Astrocyte (in vitro differentiated cells and primary cell): ENCODE measurements at regions not wholly inside any gene's neighbourhood (a gene's known extent, or its start where the extent isn't known, plus 50 kb on each side); places are given as distances from the start of the nearest gene placed in this dataset.

Source experiments
- DNase-seq: peaks from one replicate; pipeline ENCODE4 v3.0.0-alpha.2; 2010; ENCODE audit warnings: low read depth
- FAIRE-seq: peaks from 2 replicates; lab custom pipeline; 2011; peaks lifted over from hg19 to GRCh38; lab: Jason Lieb, UNC
- H2AFZ ChIP-seq: 2 replicates; pipeline ENCODE4 v1.6.0; 2012; ENCODE audit warnings: low read depth, low read length, inconsistent platforms
- H3K27ac ChIP-seq: 2 replicates; pipeline ENCODE4 v1.5.1; 2011; ENCODE audit warnings: low read depth, low read length, inconsistent platforms
- H3K27me3 ChIP-seq: 2 replicates; pipeline ENCODE4 v1.6.0; 2011; ENCODE audit warnings: low read length, inconsistent platforms; ENCODE audit not compliant: insufficient read depth
- H3K36me3 ChIP-seq: 2 replicates; pipeline ENCODE4 v1.5.1; 2011; ENCODE audit warnings: low read length, inconsistent platforms; ENCODE audit not compliant: insufficient read depth
- H3K4me1 ChIP-seq: 2 replicates; pipeline ENCODE4 v1.5.1; 2011; ENCODE audit warnings: low read length, inconsistent platforms; ENCODE audit not compliant: insufficient read depth
- H3K4me2 ChIP-seq: 2 replicates; pipeline ENCODE4 v1.6.0; 2012; ENCODE audit warnings: low read length, inconsistent platforms
- H3K4me3 ChIP-seq: 2 replicates; pipeline ENCODE4 v1.5.1; 2011; ENCODE audit warnings: low read depth, mild to moderate bottlenecking, low read length, inconsistent platforms; ENCODE audit not compliant: insufficient read depth
- H3K79me2 ChIP-seq: 2 replicates; pipeline ENCODE4 v1.6.0; 2012; ENCODE audit warnings: mild to moderate bottlenecking, low read length, inconsistent platforms; ENCODE audit not compliant: insufficient read depth
- H3K9ac ChIP-seq: 2 replicates; pipeline ENCODE4 v1.6.0; 2012; ENCODE audit warnings: mild to moderate bottlenecking, low read length, inconsistent platforms
- H3K9me3 ChIP-seq: 2 replicates; pipeline ENCODE4 v1.5.1; 2012; ENCODE audit warnings: low read depth, mild to moderate bottlenecking, low read length, inconsistent platforms; ENCODE audit not compliant: insufficient read depth
- H4K20me1 ChIP-seq: 2 replicates; pipeline ENCODE4 v1.6.0; 2012; ENCODE audit warnings: low read length, inconsistent platforms; ENCODE audit not compliant: insufficient read depth
- H3K27ac Mint-ChIP-seq: one replicate; pipeline ENCODE4 v1.8.0; 2021; ENCODE audit warnings: mild to moderate bottlenecking, mixed read lengths; ENCODE audit not compliant: unreplicated experiment
- H3K27me3 Mint-ChIP-seq: one replicate; pipeline ENCODE4 v1.8.0; 2021; ENCODE audit warnings: low read depth, mixed read lengths; ENCODE audit not compliant: unreplicated experiment
- H3K36me3 Mint-ChIP-seq: one replicate; pipeline ENCODE4 v1.8.0; 2021; ENCODE audit warnings: low read depth, mixed read lengths; ENCODE audit not compliant: unreplicated experiment
- H3K4me1 Mint-ChIP-seq: one replicate; pipeline ENCODE4 v1.8.0; 2021; ENCODE audit warnings: low read depth, mixed read lengths; ENCODE audit not compliant: unreplicated experiment
- H3K4me3 Mint-ChIP-seq: one replicate; pipeline ENCODE4 v1.8.0; 2021; ENCODE audit warnings: mild to moderate bottlenecking, moderate library complexity, mixed read lengths; ENCODE audit not compliant: unreplicated experiment
- H3K9me3 Mint-ChIP-seq: one replicate; pipeline ENCODE4 v1.8.0; 2021; ENCODE audit warnings: mild to moderate bottlenecking, mixed read lengths; ENCODE audit not compliant: unreplicated experiment
- EZH2 ChIP-seq: IDR thresholded peaks from 2 replicates; pipeline ENCODE4 v1.6.1; 2012; ENCODE audit warnings: mild to moderate bottlenecking, low read length, inconsistent platforms; ENCODE audit not compliant: insufficient read depth
- TF ChIP-seq, protein P1 (sequence below): IDR thresholded peaks from 2 replicates; pipeline ENCODE4 v1.5.1; 2011; ENCODE audit warnings: low read depth, mild to moderate bottlenecking, inconsistent platforms, low read length, moderate library complexity; ENCODE audit not compliant: insufficient read depth

DNA sequence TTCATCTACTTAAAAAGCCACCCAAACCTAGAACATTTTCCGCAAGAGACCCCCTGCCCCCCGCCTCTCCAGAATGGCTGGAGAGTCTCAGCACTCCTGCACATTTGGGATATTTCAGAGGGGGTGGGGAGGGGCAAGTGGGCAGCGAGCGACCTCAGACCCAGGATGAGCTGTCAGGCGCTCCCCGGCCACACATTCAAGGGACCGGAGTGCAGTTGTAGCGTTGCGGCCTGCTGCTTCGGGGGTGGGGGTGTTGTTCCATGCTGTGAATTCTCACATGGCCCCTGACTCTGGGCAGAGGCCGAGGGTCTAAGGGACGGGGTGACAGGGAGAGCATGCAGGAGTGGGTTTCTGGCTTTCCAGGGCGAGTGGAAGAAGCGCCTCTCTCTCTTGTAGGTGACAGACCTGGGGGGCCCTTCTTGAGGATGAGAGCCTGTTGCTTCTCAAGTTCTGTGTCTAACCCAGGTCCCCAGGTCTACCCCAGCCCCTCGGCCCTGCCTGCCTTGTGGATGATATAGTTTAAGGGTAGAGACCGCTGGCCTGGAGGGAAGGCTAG is 231.2 kb downstream of the SEC14L1 start:
- H3K27ac ChIP-seq: peak overlapping the region; percentile 62
- H3K27me3 Mint-ChIP-seq: no peaks in the 10 kb centered on the region
- peak overlapping the region; percentile 88 for H3K27ac Mint-ChIP-seq
- H3K36me3 Mint-ChIP-seq: no peaks in the 10 kb centered on the region
- no peak for TF ChIP-seq EZH2
- TF ChIP-seq, protein P1, sequence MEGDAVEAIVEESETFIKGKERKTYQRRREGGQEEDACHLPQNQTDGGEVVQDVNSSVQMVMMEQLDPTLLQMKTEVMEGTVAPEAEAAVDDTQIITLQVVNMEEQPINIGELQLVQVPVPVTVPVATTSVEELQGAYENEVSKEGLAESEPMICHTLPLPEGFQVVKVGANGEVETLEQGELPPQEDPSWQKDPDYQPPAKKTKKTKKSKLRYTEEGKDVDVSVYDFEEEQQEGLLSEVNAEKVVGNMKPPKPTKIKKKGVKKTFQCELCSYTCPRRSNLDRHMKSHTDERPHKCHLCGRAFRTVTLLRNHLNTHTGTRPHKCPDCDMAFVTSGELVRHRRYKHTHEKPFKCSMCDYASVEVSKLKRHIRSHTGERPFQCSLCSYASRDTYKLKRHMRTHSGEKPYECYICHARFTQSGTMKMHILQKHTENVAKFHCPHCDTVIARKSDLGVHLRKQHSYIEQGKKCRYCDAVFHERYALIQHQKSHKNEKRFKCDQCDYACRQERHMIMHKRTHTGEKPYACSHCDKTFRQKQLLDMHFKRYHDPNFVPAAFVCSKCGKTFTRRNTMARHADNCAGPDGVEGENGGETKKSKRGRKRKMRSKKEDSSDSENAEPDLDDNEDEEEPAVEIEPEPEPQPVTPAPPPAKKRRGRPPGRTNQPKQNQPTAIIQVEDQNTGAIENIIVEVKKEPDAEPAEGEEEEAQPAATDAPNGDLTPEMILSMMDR: no peak
- H4K20me1 ChIP-seq: peaks cover 55% of the 10 kb centered on the region
- DNase-seq (no peak), FAIRE-seq (no peak)
- no peaks in the 10 kb centered on the region for H3K9me3 ChIP-seq
- H3K9ac ChIP-seq: peak overlapping the region; percentile 94
- H3K4me1 ChIP-seq: peaks cover 45% of the 10 kb centered on the region
- peak overlapping the region; percentile 81 for H3K4me3 Mint-ChIP-seq
- H3K79me2 ChIP-seq: peaks cover 84% of the 10 kb centered on the region
- H3K9me3 Mint-ChIP-seq: peaks cover 1% of the 10 kb centered on the region
- H3K27me3 ChIP-seq: no peaks in the 10 kb centered on the region
- peaks cover 41% of the 10 kb centered on the region for H3K4me1 Mint-ChIP-seq
- H3K4me2 ChIP-seq: peak overlapping the region; percentile 99
- no peaks in the 10 kb centered on the region for H3K36me3 ChIP-seq
- H3K4me3 ChIP-seq: peak overlapping the region; percentile 53
- H2AFZ ChIP-seq: peak overlapping the region; percentile 23

DNA sequence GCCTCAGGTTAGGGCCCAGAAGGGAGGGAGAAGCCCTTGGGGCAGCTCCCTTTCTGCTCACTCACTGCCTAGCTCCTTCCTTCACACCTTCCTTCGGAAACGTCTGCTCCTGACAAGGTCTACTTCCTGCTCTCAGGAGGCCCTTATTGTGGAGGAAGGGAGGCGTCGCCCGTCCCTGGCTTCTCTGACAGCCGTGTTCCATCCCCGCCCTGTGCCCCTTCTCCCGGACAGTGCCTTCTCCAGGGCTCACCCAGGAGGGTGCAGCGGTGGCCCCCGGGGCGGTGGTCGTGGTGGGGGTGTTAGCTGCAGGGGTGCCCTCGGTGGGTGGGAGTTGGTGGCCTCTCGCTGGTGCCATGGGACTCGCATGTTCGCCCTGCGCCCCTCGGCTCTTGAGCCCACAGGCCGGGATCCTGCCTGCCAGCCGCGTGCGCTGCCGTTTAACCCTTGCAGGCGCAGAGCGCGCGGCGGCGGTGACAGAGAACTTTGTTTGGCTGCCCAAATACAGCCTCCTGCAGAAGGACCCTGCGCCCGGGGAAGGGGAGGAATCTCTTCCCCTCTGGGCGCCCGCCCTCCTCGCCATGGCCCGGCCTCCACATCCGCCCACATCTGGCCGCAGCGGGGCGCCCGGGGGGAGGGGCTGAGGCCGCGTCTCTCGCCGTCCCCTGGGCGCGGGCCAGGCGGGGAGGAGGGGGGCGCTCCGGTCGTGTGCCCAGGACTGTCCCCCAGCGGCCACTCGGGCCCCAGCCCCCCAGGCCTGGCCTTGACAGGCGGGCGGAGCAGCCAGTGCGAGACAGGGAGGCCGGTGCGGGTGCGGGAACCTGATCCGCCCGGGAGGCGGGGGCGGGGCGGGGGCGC is 231.9 kb downstream of the SEC14L1 start:
- peak overlapping the region; percentile 62 for H3K27ac ChIP-seq
- no peak for FAIRE-seq
- DNase-seq: peak; percentile 62
- H3K4me3 ChIP-seq: peak overlapping the region; percentile 53
- no peaks in the 10 kb centered on the region for H3K27me3 ChIP-seq
- peak overlapping the region; percentile 99 for H3K4me2 ChIP-seq
- Mint-ChIP-seq H3K27me3 (no peaks in the 10 kb centered on the region), H3K36me3 (no peaks in the 10 kb centered on the region), H3K4me3 (peak overlapping the region; percentile 81), H3K9me3 (peaks cover 1% of the 10 kb centered on the region), H3K27ac (peak overlapping the region; percentile 88), H3K4me1 (peaks cover 39% of the 10 kb centered on the region)
- H2AFZ ChIP-seq: peak overlapping the region; percentile 23
- no peaks in the 10 kb centered on the region for H3K9me3 ChIP-seq
- peaks cover 62% of the 10 kb centered on the region for H4K20me1 ChIP-seq
- H3K9ac ChIP-seq: peak overlapping the region; percentile 94
- H3K4me1 ChIP-seq: peaks cover 51% of the 10 kb centered on the region
- TF ChIP-seq, protein P1: no peak
- TF ChIP-seq EZH2: no peak
- peaks cover 87% of the 10 kb centered on the region for H3K79me2 ChIP-seq
- no peaks in the 10 kb centered on the region for H3K36me3 ChIP-seq
